ENCODE measurements at regions not wholly inside any gene's neighbourhood (a gene's known extent, or its start where the extent isn't known, plus 50 kb on each side); places are given as distances from the start of the nearest gene placed in this dataset.
A peak's percentile ranks its signal among the peaks of the same experiment; 100 is the strongest.
"Not testable (repeated sequence)": the region's sequence is repeated elsewhere in the genome, so short reads cannot be mapped to it uniquely, and the experiment has no call there.

DNA sequence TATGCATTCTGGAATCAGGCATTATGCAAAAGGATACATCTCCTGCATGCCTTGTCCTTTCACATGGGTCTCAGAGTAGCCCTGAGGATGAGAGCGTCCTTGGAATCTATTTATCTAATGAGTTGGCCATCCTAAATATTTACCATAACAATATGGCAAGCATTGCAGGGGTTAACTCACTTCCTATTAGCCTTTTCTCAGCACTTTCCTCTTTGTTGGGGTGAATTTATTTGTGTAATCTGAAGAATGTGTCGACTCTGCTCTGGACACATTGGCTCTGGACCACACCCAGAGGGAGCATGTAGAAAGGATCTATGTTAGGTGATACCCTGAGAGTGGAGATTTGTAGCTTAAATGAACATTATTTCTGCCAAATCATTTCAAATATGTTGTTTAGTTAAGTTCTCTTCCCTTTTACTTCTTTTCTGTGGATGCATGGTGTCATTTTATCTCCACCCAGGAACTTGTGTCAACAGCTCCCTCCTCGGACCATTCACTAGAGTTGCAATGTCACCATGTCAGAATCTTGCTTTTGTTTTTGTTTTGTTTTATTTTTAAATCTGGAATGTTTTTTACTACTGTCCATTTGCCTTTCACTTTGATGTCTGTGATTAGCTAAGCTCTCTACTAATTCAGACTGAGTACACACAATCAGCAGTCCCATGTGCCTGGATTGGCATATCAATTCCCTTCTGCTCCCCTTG, 757.0 kb upstream of the MMS22L start:
- peak; percentile 10 for DNase-seq

- DNase-seq = no peak
Observed at GRCh38 chr6:98041056-98041455, 758.0 kb upstream of the MMS22L start.

- DNase-seq = peak; percentile 39
Observed at GRCh38 chr6:98041921-98042320, 758.9 kb upstream of the MMS22L start.

- peak; percentile 27 for DNase-seq
Observed at GRCh38 chr6:98044151-98044561, 761.1 kb upstream of the MMS22L start.

- DNase-seq = no peak
Observed at GRCh38 chr6:98044791-98045470, 761.9 kb upstream of the MMS22L start.

DNA sequence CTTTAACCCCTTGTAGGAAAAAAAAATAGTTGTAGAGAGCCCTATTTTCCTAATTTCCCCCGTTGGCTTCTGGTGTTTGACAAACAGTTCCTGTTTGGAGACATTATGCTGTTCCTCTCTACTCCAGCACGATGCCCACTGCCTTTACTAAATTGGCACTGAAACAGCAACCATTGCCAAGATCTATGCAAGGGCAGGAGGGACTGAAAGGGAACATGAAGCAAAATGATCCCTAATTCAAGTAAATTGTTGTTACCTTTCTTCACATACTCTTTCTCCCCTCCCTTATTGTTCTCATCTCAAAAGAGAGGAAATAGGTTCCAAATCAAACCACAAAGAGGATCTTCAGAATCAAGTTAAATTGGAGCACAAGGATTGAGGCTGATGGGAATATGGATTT, 764.1 kb upstream of the MMS22L start:
- no peak for DNase-seq

GRCh38 chr6:98047871-98048270, 764.9 kb upstream of the MMS22L start:
- DNase-seq = no peak

- peak; percentile 43 for DNase-seq
Observed at GRCh38 chr6:98054453-98054852, 771.4 kb upstream of the MMS22L start.

DNA sequence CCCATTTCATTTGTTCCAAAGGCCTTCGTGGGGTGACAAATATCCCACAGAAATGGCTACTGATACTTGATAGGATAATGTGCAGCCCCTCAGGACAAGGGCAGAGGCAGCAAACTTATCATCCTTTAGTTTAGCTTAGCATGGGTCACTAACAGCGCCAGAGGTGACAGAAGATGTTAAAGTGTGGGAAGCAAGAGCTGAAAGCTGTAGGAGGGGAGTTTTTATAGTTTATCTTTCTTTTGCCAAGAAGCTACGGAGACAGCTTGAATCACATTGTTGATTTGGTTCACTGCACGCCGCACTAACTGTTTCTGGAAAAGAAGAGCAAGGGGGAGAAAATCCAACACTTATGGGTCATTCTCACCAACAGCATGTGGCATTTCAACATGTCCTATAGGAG, 773.9 kb upstream of the MMS22L start:
- DNase-seq = no peak

DNA sequence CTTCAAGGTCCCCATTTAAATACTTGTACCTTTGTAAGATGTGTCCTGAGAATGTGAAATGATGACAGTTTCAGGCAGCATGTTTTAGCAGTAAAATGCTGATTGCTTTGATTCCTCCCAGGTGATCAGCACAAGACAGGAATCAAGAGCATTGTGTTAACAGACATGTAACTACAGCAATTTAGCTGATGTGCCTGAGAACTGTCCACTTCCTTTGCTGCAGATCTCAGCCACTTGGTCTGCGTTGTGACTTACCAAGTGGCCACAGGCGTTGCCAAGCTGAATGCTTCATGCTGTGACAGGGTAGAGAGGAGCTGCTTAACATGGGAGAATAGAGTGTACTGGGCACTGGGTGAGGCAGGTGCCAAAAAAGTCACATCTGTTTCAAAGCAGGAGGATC, 767.0 kb upstream of the POU3F2 start:
- DNase-seq = no peak

DNA sequence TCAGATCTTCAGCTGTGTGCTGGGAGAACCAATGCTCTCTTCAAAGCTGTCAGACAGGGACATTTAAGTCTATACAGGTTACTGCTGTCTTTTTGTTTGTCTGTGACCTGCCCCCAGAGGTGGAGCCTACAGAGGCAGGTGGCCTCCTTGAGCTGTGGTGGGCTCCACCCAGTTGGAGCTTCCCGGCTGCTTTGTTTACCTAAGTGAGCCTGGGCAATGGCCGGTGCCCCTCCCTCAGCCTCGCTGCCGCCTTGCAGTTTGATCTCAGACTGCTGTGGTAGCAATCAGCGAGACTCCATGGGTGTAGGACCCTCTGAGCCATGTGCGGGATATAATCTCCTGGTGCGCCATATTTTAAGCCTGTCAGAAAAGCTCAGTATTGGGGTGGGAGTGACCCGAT, 745.8 kb upstream of the POU3F2 start:
- DNase-seq = not testable (repeated sequence)

DNA sequence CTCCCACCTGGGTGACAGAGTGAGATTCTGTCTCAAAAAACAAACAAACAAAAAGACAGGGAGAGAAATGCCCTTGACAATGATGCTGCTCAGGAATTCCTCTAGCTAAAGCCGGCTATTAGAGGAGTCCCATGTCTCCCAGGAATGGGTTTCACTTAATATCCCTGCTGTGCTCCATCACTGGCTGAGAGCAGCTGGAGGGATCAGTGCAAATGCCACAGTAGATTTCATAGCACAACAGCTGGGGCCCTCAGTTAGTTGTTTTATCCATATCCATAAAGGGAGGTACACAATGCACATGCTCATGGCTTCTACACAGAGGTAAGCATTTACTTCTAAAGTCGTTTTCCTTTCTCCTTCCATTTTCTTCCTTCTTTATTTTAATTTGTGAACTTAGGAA, 742.0 kb upstream of the POU3F2 start:
- peak; percentile 52 for DNase-seq

- no peak for DNase-seq
Observed at GRCh38 chr6:98094696-98095095, 739.7 kb upstream of the POU3F2 start.

- DNase-seq = no peak
Observed at GRCh38 chr6:98107801-98108200, 726.6 kb upstream of the POU3F2 start.

DNA sequence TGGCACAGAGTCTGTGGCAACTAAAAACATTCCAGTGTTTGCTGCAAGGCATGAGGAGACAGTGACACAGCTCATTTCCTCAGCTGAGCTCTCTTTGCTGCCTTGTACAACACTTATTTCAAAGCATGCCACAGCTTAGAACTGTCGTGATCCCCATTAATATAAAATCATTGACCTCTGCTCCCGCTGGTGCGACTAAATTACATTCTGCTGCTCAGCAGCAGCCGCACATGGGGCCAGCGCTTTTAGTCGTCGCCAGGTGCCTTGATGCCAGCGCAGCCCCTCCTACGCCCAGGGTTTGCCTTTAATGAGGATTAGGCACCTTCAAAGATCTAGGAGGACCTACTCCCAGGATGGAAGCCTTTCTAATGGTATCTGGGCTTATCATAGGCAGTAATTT, 717.9 kb upstream of the POU3F2 start:
- DNase-seq = peak; percentile 5

GRCh38 chr6:98117068-98117467, 717.3 kb upstream of the POU3F2 start:
- no peak for DNase-seq

DNA sequence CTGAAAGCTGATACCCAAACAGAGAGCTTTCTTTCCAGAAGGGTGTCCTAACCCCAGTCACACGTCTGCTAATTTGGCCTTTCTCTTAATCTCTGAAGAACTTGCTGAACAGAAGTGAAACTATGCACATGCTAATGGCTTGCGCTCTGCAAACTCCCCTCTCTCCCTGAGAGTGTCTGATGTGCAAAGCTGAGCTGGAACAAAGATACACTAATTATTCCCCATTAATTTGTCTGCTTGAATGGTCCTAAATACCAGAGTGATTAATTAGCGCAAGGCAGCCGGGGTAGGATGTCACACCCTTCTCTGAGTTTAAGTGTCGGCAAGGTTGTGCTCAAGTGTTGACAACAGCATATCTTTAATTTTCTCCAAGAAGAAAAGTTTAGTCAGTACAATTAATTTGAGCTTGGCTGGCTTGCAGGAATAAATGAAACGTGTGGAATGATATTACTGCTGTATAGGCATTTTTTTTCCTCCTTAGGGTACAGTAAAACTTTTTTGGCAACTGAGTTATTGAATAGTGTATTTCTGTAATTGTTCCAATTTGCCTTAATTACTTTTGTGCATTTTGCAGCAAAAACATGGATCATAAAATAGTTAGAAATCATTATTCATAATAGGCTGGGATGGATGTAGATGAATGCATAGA, 715.9 kb upstream of the POU3F2 start:
- DNase-seq = no peak

DNA sequence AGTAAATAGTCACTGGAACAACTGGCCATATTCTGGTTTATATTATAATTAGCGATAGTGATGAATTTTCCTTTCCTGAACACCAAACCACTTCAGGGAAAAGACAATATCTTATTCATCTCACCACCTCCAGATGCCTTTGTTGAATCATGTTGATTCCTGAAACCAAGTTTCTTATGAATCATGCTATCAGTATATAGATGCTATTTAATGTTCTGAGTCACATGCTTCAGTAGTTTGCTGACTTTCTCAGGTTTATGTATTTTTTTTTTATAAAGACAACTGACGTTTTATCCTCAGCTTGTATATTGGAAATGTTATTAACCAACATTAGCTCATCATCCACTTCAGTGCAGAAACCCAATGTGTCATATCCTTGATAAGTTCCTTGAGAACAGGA, 710.2 kb upstream of the POU3F2 start:
- DNase-seq = no peak

GRCh38 chr6:98131290-98131990, 702.9 kb upstream of the POU3F2 start:
- no peak for DNase-seq

DNA sequence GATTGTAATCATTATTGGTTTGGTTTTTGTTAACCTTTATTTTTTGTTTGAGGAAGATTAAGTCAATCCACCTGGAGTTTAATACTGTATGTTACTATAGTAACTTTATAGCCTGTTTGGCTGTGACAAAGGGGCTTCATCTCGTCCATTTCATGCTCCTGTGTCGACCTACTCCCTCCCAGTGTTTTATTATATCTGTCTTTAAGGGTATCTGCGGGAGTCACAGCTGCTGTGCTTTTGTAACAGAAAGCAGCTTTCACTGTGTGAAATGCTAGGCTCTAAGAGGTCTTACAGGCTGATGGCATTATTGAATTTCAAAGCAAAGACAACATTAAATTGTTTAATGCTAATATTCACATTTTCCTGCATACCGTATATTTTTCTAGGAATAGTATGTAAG, 698.0 kb upstream of the POU3F2 start:
- DNase-seq = peak; percentile 25

- peak; percentile 80 for DNase-seq
Observed at GRCh38 chr6:98137391-98137790, 697.0 kb upstream of the POU3F2 start.

DNA sequence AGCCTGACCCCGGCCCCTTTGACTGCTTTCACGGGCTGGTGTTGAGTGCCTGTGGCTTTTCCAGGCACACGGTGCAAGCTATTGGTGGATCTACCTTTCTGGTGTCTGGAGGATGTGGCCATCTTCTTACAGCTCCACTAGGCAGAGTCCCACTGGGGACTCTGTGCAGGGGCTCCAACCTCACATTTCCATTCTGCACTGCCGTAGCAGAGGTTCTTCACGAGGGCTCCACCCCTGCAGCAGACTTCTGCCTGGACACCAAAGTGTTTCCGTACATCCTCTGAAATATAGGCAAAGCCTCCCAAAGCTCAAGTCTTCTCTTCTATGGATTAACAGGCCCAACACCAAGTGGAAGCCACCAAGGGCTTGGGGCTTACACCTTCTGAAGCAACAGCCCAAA, 691.5 kb upstream of the POU3F2 start:
- DNase-seq = no peak

DNA sequence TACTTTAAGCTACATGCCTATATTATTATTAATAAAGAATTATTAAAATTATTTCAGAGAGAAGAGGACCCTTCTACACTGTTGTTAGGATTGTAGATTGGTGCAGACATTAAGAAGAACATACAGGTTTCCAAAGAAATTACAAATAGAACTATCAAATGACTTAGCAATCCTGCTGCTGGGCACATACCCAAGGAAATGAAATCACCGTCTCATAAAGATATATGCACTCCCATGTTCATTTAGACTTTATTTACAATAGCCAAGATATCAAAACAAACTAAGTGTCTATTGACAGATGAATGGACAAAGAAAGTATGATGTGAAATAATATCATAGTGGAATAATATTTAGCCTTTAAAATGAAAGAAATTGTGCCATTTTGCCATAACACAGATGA, 687.7 kb upstream of the POU3F2 start:
- DNase-seq = no peak

GRCh38 chr6:98156580-98156979, 677.8 kb upstream of the POU3F2 start:
- no peak for DNase-seq
